Thymus (tissue), 11 donors: ENCODE measurements at regions not wholly inside any gene's neighbourhood (a gene's known extent, or its start where the extent isn't known, plus 50 kb on each side); places are given as distances from the start of the nearest gene placed in this dataset.

Experiments
- DNase-seq, 9 donors: peaks; one replicate each; pipeline ENCODE4 v3.0.0-alpha.2; 2013; ENCODE audit warnings: low spot score in 9 of 9, low read depth in 6 of 9, missing footprints in 1 of 9
- H3K27ac ChIP-seq, 2 donors: one replicate each; pipeline ENCODE4 v1.5.1; 2013; ENCODE audit warnings: control low read depth in 1 of 2, low read depth in 1 of 2, low read length in 1 of 2, mild to moderate bottlenecking in 1 of 2, moderate library complexity in 1 of 2
- H3K27me3 ChIP-seq, 2 donors: one replicate each; pipeline ENCODE4 v1.5.1; 2013; ENCODE audit warnings: low read length in 1 of 2; ENCODE audit not compliant: control insufficient read depth in 2 of 2, insufficient read depth in 1 of 2
- H3K36me3 ChIP-seq, 2 donors: one replicate each; pipeline ENCODE4 v1.5.1; 2013; ENCODE audit warnings: low read length in 1 of 2, mild to moderate bottlenecking in 1 of 2, moderate library complexity in 1 of 2; ENCODE audit not compliant: control insufficient read depth in 2 of 2, insufficient read depth in 2 of 2
- H3K4me1 ChIP-seq, 2 donors: one replicate each; pipeline ENCODE4 v1.5.1; 2013; ENCODE audit warnings: low read length in 2 of 2; ENCODE audit not compliant: control insufficient read depth in 2 of 2, insufficient read depth in 2 of 2
- H3K4me3 ChIP-seq, 2 donors: one replicate each; pipeline ENCODE4 v1.5.1; 2013; ENCODE audit warnings: low read length in 2 of 2, control low read depth in 1 of 2, mild to moderate bottlenecking in 1 of 2
- H3K9me3 ChIP-seq, 2 donors: one replicate each; pipeline ENCODE4 v1.5.1; 2013; ENCODE audit warnings: low read length in 1 of 2, mild to moderate bottlenecking in 1 of 2; ENCODE audit not compliant: control insufficient read depth in 2 of 2, insufficient read depth in 1 of 2
- WGBS: extraction: QIAGEN DNeasy Blood & Tissue Kit; methylation state at CpG from one replicate; pipeline ENCODE4 v1.1.7; 2013; 5-methylcytosine and 5-hydroxymethylcytosine counted together
- donor health status: healthy.

DNA sequence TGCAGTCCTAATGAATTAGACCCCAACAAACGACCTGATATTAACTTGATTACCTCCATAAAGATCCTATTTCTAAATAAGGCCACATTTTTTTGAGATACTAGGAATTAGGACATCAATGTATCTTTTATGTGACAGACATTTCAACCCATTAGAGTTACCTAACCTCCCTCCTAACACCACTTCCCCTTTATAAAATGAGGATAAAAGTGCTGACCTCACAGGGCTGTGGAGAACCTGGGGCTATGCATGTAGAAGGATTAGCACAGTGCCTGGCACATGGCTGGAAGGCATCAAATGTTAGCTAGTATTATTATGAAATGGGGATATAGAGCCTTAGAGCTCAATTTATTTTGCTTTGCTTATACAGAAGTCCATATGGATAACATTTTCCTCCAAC lies 53.5 kb upstream of the LRRN1 start:
- 79% methylated on average over 1 of the region's 1 CpG for WGBS
- Histone ChIP-seq H3K4me3 (no peak overlapping the region), H3K27me3 (no peaks in the 10 kb centered on the region), H3K36me3 (no peaks in the 10 kb centered on the region), H3K27ac (no peak overlapping the region), H3K9me3 (no peaks in the 10 kb centered on the region), H3K4me1 (no peaks in the 10 kb centered on the region)
- DNase-seq, result no peak

DNA sequence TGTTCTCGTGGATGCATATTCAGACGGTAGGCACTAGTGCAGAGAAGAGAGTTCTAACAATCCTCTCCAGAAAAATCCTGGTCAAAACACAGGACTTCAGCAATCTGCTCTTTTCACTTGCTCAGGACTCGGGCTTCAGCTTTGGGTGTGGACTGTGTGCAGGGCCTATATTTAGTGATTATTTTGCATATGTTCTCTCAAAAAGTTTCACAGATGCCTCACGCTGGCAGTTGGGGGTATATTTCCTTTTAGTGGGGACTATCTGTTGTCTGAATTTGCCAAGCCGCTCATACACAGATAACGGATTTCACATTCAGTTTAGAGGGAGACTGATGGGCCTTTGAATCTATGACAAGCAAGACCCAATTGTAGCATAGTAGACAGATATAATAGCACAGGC lies 54.4 kb upstream of the LRRN1 start:
- 96% methylated on average over 6 of the region's 6 CpGs for WGBS
- no peak overlapping the region for H3K27ac ChIP-seq
- no peak for DNase-seq
- no peaks in the 10 kb centered on the region for H3K36me3 ChIP-seq
- H3K9me3 ChIP-seq, result no peaks in the 10 kb centered on the region
- H3K27me3 ChIP-seq, result no peaks in the 10 kb centered on the region
- no peak overlapping the region for H3K4me3 ChIP-seq
- no peaks in the 10 kb centered on the region for H3K4me1 ChIP-seq

DNA sequence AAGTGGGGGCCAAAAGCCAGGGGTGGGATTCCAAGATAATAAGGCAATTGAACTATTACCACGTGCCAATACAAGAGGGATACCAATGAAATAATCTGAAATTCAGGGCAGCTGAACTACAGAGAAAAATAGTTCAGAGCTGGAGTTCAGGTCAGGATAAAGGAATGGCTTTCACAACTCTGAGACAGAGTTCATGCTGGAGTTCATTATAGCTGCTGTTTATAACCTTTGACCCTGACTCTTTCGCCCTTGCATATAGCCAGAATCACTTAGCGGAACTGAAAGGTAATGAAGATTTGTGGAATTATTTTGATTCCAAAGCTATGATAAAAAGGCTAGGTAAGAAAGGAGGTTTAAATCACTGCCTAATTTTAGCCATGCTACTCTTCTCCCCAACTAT lies 55.5 kb upstream of the LRRN1 start:
- Histone ChIP-seq H3K4me1 (no peaks in the 10 kb centered on the region), H3K9me3 (no peaks in the 10 kb centered on the region), H3K27me3 (no peaks in the 10 kb centered on the region), H3K36me3 (no peaks in the 10 kb centered on the region), H3K27ac (no peak overlapping the region), H3K4me3 (no peak overlapping the region)
- 91% methylated on average over 3 of the region's 3 CpGs for WGBS
- no peak for DNase-seq

DNA sequence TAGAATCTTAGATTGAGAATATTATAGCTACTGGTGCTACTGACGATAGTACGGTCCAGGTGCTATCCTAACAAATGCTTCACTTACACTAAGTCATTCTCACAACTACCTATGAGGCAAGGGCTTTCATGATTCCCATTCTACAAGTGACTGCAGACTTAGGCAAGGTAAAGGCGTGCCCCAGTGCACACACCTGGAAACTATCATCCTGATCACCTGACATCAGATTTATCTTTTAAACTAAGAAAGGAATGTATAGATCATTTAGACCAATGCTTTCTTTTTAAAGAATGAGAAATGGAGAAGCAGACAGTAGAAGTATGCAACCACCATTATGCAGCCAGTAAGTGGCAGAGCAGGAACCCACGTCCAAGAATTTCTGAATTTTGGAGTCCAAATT lies 59.2 kb upstream of the LRRN1 start:
- no peak for DNase-seq
- WGBS, result 94% methylated on average over 4 of the region's 4 CpGs
- H3K27me3 ChIP-seq, result no peaks in the 10 kb centered on the region

DNA sequence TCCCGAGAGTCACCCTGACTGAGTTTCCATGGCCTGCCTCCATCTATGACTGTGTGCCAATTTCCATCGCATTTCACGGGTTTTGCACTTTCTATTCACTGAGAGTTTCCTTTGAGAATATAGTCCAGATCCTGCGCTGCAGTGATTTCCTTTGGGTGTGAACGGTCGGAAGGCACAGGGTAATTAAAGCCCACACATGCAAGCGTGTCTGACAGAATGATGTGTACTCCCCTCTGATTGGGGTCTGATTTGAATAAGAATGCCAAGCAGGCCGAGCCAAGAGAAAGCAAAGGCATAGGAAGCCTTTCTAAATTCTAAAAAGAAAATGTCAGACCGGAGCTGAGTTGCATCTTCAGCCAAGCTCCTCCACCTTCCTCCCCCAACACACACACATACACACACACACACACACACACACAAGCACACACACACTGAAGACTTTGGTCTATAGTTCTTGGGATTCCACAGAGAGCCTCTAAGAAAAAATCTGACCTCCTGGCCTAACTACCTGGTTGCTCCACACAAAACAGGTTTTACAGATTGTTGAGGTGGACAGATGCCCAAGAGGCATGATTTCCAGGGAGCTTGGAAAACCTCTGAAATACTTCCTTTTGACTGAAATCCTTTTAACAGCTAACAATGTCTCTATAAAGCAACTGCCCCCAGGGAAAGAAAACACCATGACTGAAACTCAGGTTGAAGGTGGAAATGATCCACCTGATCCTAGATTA lies 59.7 kb upstream of the LRRN1 start:
- Histone ChIP-seq H3K4me1 (no peaks in the 10 kb centered on the region), H3K4me3 (no peak overlapping the region), H3K9me3 (peaks cover 0 to 4% of the 10 kb centered on the region in 2 donors), H3K27me3 (no peaks in the 10 kb centered on the region), H3K27ac (no peak overlapping the region), H3K36me3 (no peaks in the 10 kb centered on the region)
- no peak for DNase-seq
- whole genome bisulfite sequencing, result 92% methylated on average over 9 of the region's 9 CpGs

More for the DNA sequence above, 59.2 kb upstream of the LRRN1 start:
- no peak overlapping the region for H3K27ac ChIP-seq
- H3K4me1 ChIP-seq, result no peaks in the 10 kb centered on the region
- no peak overlapping the region for H3K4me3 ChIP-seq
- peaks cover 0 to 4% of the 10 kb centered on the region in 2 donors for H3K9me3 ChIP-seq
- H3K36me3 ChIP-seq, result no peaks in the 10 kb centered on the region

DNA sequence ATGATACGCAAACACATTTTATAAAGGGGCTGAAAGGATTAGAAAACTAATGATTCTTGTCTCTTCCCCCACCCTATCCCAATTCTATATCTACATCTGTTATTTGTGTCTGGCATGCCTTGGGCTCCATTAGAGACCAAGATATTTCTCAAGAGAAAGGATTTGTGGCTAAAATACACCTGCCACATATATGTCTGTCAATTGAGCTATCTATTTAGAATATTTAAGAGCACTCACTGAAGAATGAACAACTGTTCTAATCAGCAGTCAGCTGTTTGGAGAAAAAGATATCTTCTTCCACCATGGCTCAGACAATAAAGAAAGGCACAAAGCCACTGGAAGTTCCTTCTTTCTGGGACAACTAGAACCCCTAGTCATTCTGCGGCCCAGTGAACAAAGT lies 61.7 kb upstream of the LRRN1 start:
- WGBS, result 80% methylated on average over 2 of the region's 2 CpGs
- peaks cover 0 to 4% of the 10 kb centered on the region in 2 donors for H3K9me3 ChIP-seq
- no peaks in the 10 kb centered on the region for H3K27me3 ChIP-seq
- DNase-seq, result no peak
- H3K27ac ChIP-seq, result no peak overlapping the region
- H3K4me1 ChIP-seq, result no peaks in the 10 kb centered on the region
- no peak overlapping the region for H3K4me3 ChIP-seq
- H3K36me3 ChIP-seq, result no peaks in the 10 kb centered on the region

DNA sequence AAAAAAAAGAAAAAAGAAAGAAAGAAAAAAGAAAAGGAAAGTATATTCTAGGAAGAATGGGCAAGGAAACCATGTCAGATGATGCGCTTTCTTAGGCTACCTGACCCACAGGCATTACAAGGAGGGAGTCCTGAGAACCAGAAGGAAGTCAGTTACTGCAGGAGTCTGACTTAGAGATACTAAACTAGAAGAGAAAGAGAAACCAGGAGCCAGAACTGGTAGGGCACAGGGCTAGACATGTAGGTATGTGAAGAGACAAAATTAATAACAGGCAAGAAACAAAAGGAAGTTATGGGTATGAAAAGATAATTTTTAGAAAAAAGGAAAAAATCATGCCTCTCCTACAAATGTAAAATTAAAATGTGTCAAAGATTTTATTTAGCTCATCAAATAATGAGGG lies 63.3 kb upstream of the LRRN1 start:
- no peak for DNase-seq
- Histone ChIP-seq H3K36me3 (no peaks in the 10 kb centered on the region), H3K9me3 (peaks cover 0 to 4% of the 10 kb centered on the region in 2 donors), H3K4me3 (no peak overlapping the region), H3K27ac (no peak overlapping the region), H3K27me3 (no peaks in the 10 kb centered on the region), H3K4me1 (no peaks in the 10 kb centered on the region)
- WGBS, result 97% methylated on average over 1 of the region's 1 CpG

DNA sequence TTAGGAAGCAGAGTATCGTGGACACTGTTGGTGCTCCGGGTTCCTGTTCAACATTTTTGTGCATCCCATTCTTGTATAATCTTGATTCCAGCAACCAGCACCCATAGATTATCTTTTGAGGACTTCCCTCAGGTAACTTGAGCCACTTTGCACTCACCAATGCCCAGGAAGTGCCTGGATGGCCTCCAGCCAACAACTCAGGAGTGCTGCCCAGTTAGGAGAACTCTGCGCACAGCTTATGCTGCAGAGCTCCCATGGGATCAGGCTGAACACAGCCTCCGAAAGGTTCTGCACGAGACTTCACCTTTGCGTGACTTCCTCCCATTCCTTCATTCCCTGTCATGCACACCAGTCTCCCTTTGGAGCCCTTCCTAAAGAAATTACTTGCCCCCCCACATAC lies 64.3 kb upstream of the LRRN1 start:
- DNase-seq, result no peak
- Histone ChIP-seq H3K4me1 (no peaks in the 10 kb centered on the region), H3K27me3 (no peaks in the 10 kb centered on the region), H3K36me3 (no peaks in the 10 kb centered on the region), H3K27ac (no peak overlapping the region), H3K9me3 (peaks cover 0 to 4% of the 10 kb centered on the region in 2 donors), H3K4me3 (no peak overlapping the region)
- 97% methylated on average over 6 of the region's 6 CpGs for WGBS

DNA sequence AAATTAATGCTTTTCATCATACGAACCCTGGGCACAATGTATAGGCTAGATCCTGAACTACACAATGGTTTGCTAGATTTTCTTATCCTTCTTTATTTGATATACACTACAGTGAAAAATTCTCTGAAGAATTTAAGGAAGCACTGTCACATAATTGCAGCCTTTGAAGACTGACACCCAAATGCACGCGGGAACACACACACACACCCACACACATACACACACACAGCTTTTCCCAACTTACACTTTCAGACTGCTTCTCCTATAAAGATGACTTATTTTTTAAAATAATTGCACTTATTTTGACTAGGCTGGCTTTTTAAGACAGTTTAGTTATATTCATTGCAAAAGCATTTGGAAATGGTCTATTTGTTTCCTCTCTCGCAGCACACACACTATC lies 70.0 kb upstream of the LRRN1 start:
- Histone ChIP-seq H3K4me3 (no peak overlapping the region), H3K9me3 (no peaks in the 10 kb centered on the region), H3K27me3 (no peaks in the 10 kb centered on the region), H3K36me3 (no peaks in the 10 kb centered on the region), H3K27ac (no peak overlapping the region), H3K4me1 (no peaks in the 10 kb centered on the region)
- 80% methylated on average over 4 of the region's 4 CpGs for WGBS
- no peak for DNase-seq
